ENCODE measurements at regions not wholly inside any gene's neighbourhood (a gene's known extent, or its start where the extent isn't known, plus 50 kb on each side); places are given as distances from the start of the nearest gene placed in this dataset.

- TF ChIP-seq, protein P1, sequence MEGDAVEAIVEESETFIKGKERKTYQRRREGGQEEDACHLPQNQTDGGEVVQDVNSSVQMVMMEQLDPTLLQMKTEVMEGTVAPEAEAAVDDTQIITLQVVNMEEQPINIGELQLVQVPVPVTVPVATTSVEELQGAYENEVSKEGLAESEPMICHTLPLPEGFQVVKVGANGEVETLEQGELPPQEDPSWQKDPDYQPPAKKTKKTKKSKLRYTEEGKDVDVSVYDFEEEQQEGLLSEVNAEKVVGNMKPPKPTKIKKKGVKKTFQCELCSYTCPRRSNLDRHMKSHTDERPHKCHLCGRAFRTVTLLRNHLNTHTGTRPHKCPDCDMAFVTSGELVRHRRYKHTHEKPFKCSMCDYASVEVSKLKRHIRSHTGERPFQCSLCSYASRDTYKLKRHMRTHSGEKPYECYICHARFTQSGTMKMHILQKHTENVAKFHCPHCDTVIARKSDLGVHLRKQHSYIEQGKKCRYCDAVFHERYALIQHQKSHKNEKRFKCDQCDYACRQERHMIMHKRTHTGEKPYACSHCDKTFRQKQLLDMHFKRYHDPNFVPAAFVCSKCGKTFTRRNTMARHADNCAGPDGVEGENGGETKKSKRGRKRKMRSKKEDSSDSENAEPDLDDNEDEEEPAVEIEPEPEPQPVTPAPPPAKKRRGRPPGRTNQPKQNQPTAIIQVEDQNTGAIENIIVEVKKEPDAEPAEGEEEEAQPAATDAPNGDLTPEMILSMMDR (IDR thresholded peaks at IDR 0.05), result no peak
- TF ChIP-seq POLR2A (IDR thresholded peaks at IDR 0.05), result no peak
These were observed 54.0 kb upstream of the SLCO2A1 start for GRCh38 chr3:134083626-134084241.
